ENCODE measurements at regions not wholly inside any gene's neighbourhood (a gene's known extent, or its start where the extent isn't known, plus 50 kb on each side); places are given as distances from the start of the nearest gene placed in this dataset.

GRCh38 chr22:47285981-47286380, 523.5 kb downstream of the TBC1D22A start:
- FAIRE-seq = no peak

GRCh38 chr22:47284822-47285221, 522.4 kb downstream of the TBC1D22A start:
- FAIRE-seq = no peak

- FAIRE-seq = no peak
Measured at GRCh38 chr22:47284360-47284759, 521.9 kb downstream of the TBC1D22A start.

- no peak for FAIRE-seq
Measured at GRCh38 chr22:47283616-47284270, 521.3 kb downstream of the TBC1D22A start.

GRCh38 chr22:47282851-47283250, 520.4 kb downstream of the TBC1D22A start:
- no peak for FAIRE-seq

GRCh38 chr22:47282366-47282765, 519.9 kb downstream of the TBC1D22A start:
- FAIRE-seq = no peak

GRCh38 chr22:47281126-47282106, 519.0 kb downstream of the TBC1D22A start:
- FAIRE-seq = no peak

- FAIRE-seq = no peak
Measured at GRCh38 chr22:47280301-47280700, 517.9 kb downstream of the TBC1D22A start.

- no peak for FAIRE-seq
Measured at GRCh38 chr22:47279746-47280145, 517.3 kb downstream of the TBC1D22A start.

- FAIRE-seq = no peak
Measured at GRCh38 chr22:47279337-47279736, 516.9 kb downstream of the TBC1D22A start.

- no peak for FAIRE-seq
Measured at GRCh38 chr22:47278655-47279054, 516.2 kb downstream of the TBC1D22A start.

- no peak for FAIRE-seq
Measured at GRCh38 chr22:47277531-47277930, 515.1 kb downstream of the TBC1D22A start.

GRCh38 chr22:47276991-47277390, 514.5 kb downstream of the TBC1D22A start:
- no peak for FAIRE-seq

GRCh38 chr22:47276450-47276820, 514.0 kb downstream of the TBC1D22A start:
- no peak for FAIRE-seq

GRCh38 chr22:47275605-47276449, 513.4 kb downstream of the TBC1D22A start:
- FAIRE-seq = no peak

- FAIRE-seq = no peak
Measured at GRCh38 chr22:47274196-47274595, 511.7 kb downstream of the TBC1D22A start.

GRCh38 chr22:47270463-47271135, 508.1 kb downstream of the TBC1D22A start:
- FAIRE-seq = no peak

GRCh38 chr22:47269516-47270088, 507.2 kb downstream of the TBC1D22A start:
- no peak for FAIRE-seq

- no peak for FAIRE-seq
Measured at GRCh38 chr22:47267513-47268282, 505.2 kb downstream of the TBC1D22A start.

- FAIRE-seq = no peak
Measured at GRCh38 chr22:47266329-47266728, 503.9 kb downstream of the TBC1D22A start.

- no peak for FAIRE-seq
Measured at GRCh38 chr22:47260551-47260950, 498.1 kb downstream of the TBC1D22A start.
